Karpas-422 (cell line): ENCODE measurements at regions not wholly inside any gene's neighbourhood (a gene's known extent, or its start where the extent isn't known, plus 50 kb on each side); places are given as distances from the start of the nearest gene placed in this dataset.

Experiments
- DNase-seq: peaks from one replicate; pipeline ENCODE4 v3.0.0-alpha.2; 2015
- H2AFZ ChIP-seq: fragments of 200-600 bp; sonication (generic); 2 replicates; pipeline ENCODE4 v1.6.1; 2014; ENCODE audit warnings: antibody characterized with exemption, low read length, mixed read lengths
- H3K27ac ChIP-seq: fragments of 200-600 bp; sonication (generic); 2 replicates; pipeline ENCODE4 v1.5.1; 2014; ENCODE audit warnings: mild to moderate bottlenecking, low read length, moderate library complexity
- H3K27me3 ChIP-seq: fragments of 200-600 bp; sonication (generic); 2 replicates; pipeline ENCODE4 v1.6.1; 2014; ENCODE audit warnings: low read length, mixed read lengths
- H3K36me3 ChIP-seq: fragments of 200-600 bp; sonication (generic); 2 replicates; pipeline ENCODE4 v1.6.1; 2014; ENCODE audit warnings: low read length, mixed read lengths; ENCODE audit not compliant: insufficient read depth
- H3K4me1 ChIP-seq: fragments of 200-600 bp; sonication (generic); 2 replicates; pipeline ENCODE4 v1.6.1; 2014; ENCODE audit warnings: mild to moderate bottlenecking, low read length, mixed read lengths
- H3K4me2 ChIP-seq: fragments of 200-600 bp; sonication (generic); 2 replicates; pipeline ENCODE4 v1.6.1; 2014; ENCODE audit warnings: low read length, low read depth, mild to moderate bottlenecking; ENCODE audit not compliant: poor library complexity, severe bottlenecking
- H3K4me3 ChIP-seq: fragments of 200-600 bp; sonication (generic); 2 replicates; pipeline ENCODE4 v1.5.1; 2014; ENCODE audit warnings: mild to moderate bottlenecking, antibody characterized with exemption, low read length, mixed read lengths
- H3K79me2 ChIP-seq: fragments of 200-600 bp; sonication (generic); 2 replicates; pipeline ENCODE4 v1.6.1; 2014; ENCODE audit warnings: mild to moderate bottlenecking, low read length, mixed read lengths
- H3K9ac ChIP-seq: fragments of 200-600 bp; sonication (generic); 2 replicates; pipeline ENCODE4 v1.6.0; 2014; ENCODE audit warnings: low read length
- H3K9me2 ChIP-seq: fragments of 200-600 bp; sonication (generic), shearing (Covaris generic); replicated peaks from 2 replicates; pipeline ENCODE4 v1.6.0; 2014; ENCODE audit warnings: mild to moderate bottlenecking, low read length, moderate library complexity; ENCODE audit not compliant: insufficient read depth
- H3K9me3 ChIP-seq: fragments of 300-700, 200-600 bp; sonication (generic); 2 replicates; pipeline ENCODE4 v1.6.1; 2014; ENCODE audit warnings: low read length, mixed read lengths
- H4K20me1 ChIP-seq: fragments of 200-600 bp; sonication (generic); 2 replicates; pipeline ENCODE4 v1.6.1; 2014; ENCODE audit warnings: mild to moderate bottlenecking, antibody characterized with exemption, low read length, low read depth; ENCODE audit not compliant: insufficient read depth

- H3K27ac ChIP-seq: no peak overlapping the region
- no peaks in the 10 kb centered on the region for H3K36me3 ChIP-seq
- H3K4me2 ChIP-seq: no peak overlapping the region
- no peak overlapping the region for H3K4me3 ChIP-seq
- H3K9me2 ChIP-seq: no peaks in the 10 kb centered on the region
- DNase-seq: no peak
- H3K9me3 ChIP-seq: peaks cover 54% of the 10 kb centered on the region
- no peaks in the 10 kb centered on the region for H4K20me1 ChIP-seq
- no peaks in the 10 kb centered on the region for H3K27me3 ChIP-seq
- H3K4me1 ChIP-seq: no peaks in the 10 kb centered on the region
- no peaks in the 10 kb centered on the region for H3K79me2 ChIP-seq
- no peak overlapping the region for H3K9ac ChIP-seq
- H2AFZ ChIP-seq: no peak overlapping the region
Measured at GRCh38 chr18:64886995-64887394, 738.1 kb upstream of the LINC00305 start.

DNA sequence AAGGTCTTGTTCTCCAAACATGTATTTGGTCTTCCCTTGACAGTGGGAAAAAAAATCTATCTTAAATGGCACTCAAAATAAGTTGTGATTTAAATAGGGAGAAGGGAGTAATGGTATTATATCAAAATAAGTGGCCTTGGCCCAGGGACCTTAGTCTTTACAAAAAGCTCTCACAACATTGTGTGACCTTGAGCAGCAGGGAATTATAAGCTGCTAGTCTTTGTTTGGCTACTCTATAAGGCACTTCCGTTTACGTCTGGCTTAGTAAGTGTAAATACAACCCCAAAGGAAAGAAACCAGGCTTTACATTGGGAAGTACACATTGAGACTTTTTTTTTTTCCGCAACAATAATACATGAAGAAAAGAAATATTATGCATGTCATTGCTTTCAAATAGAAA is 734.0 kb upstream of the LINC00305 start:
- Histone ChIP-seq H3K9ac (no peak overlapping the region), H3K36me3 (no peaks in the 10 kb centered on the region), H3K4me2 (no peak overlapping the region), H3K9me3 (peaks cover 40% of the 10 kb centered on the region), H3K4me1 (no peaks in the 10 kb centered on the region), H3K27me3 (no peaks in the 10 kb centered on the region), H3K79me2 (no peaks in the 10 kb centered on the region), H3K4me3 (no peak overlapping the region), H4K20me1 (no peaks in the 10 kb centered on the region), H3K27ac (no peak overlapping the region), H3K9me2 (no peaks in the 10 kb centered on the region), H2AFZ (no peak overlapping the region)
- DNase-seq: no peak

DNA sequence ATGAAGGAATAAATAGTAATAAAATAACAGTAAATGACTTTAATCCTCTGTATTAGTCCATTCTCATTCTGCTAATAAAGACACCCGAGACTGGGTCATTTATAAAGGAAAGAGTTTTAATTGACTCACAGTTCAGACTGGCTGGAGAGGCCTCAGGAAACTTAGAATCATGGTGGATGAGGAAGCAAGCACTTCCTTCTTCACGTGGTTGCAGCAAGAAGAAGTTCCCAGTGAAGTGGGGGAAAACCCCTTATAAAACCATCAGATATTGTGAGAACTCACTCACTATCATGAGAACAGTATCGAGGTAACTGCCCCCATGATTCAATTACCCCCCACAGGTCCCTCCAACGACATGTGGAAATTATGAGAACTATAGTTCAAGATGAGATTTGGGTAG is 727.9 kb upstream of the LINC00305 start:
- H3K9me3 ChIP-seq: peaks cover 50% of the 10 kb centered on the region
- H4K20me1 ChIP-seq: no peaks in the 10 kb centered on the region
- H3K79me2 ChIP-seq: no peaks in the 10 kb centered on the region
- no peak overlapping the region for H2AFZ ChIP-seq
- no peak overlapping the region for H3K9ac ChIP-seq
- no peak overlapping the region for H3K4me2 ChIP-seq
- no peaks in the 10 kb centered on the region for H3K4me1 ChIP-seq
- no peaks in the 10 kb centered on the region for H3K36me3 ChIP-seq
- no peak overlapping the region for H3K4me3 ChIP-seq
- DNase-seq: no peak
- H3K9me2 ChIP-seq: no peaks in the 10 kb centered on the region
- no peak overlapping the region for H3K27ac ChIP-seq
- no peaks in the 10 kb centered on the region for H3K27me3 ChIP-seq

GRCh38 chr18:64872710-64873458 is 724.0 kb upstream of the LINC00305 start:
- no peak for DNase-seq
- Histone ChIP-seq H3K9me2 (no peaks in the 10 kb centered on the region), H3K4me3 (no peak overlapping the region), H3K27ac (no peak overlapping the region), H3K27me3 (no peaks in the 10 kb centered on the region), H3K4me2 (no peak overlapping the region), H3K9ac (no peak overlapping the region), H3K9me3 (peaks cover 66% of the 10 kb centered on the region), H3K79me2 (no peaks in the 10 kb centered on the region), H3K36me3 (no peaks in the 10 kb centered on the region), H3K4me1 (no peaks in the 10 kb centered on the region), H4K20me1 (no peaks in the 10 kb centered on the region), H2AFZ (no peak overlapping the region)

DNA sequence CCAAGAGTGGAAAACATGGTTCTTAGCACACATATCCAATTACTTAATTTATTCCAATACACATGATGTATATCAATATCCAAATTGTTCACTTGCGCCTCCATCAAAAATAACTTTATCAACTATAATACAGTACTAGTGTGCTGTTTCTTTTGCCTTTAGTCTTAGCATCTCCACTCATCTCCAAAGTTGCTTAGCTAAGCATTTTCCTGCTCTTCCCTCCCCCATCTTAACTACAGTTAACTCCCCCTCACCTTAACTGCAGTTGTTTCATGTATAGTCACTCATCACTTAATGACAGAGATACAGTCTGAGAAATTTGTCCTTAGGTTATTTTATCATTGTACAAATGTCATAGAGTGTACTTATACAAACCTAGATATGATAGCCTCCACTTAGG is 705.2 kb upstream of the LINC00305 start:
- no peak for DNase-seq

DNA sequence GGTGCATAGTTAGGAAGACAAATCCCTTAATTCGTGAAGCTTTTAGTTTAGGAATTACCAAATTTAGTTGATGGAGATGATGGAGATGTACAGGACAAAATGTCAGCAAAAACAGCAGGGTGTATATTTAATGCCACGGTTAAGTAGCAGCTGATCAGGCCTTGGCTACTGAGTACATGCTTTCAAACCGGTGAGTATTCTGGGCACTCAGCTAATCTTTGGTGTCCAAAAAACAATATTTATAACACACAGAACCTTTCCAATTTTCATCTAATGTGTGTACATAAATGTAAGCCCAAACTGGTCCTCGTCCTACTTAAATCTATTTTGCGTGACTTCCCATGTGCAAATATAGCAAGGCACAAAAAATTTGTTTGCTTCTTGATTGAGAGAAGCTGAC is 703.4 kb upstream of the LINC00305 start:
- Histone ChIP-seq H3K9me2 (no peaks in the 10 kb centered on the region), H3K9me3 (peaks cover 9% of the 10 kb centered on the region; the same call in 1 of the 2 replicates), H3K4me2 (no peak overlapping the region), H3K27ac (no peak overlapping the region), H3K9ac (no peak overlapping the region), H3K4me3 (no peak overlapping the region), H3K27me3 (no peaks in the 10 kb centered on the region), H3K4me1 (no peaks in the 10 kb centered on the region), H3K79me2 (no peaks in the 10 kb centered on the region), H3K36me3 (no peaks in the 10 kb centered on the region), H2AFZ (no peak overlapping the region), H4K20me1 (no peaks in the 10 kb centered on the region)
- no peak for DNase-seq

More for the DNA sequence above, 705.2 kb upstream of the LINC00305 start:
- Histone ChIP-seq H3K9ac (no peak overlapping the region), H3K9me2 (no peaks in the 10 kb centered on the region), H3K27me3 (no peaks in the 10 kb centered on the region), H2AFZ (no peak overlapping the region), H4K20me1 (no peaks in the 10 kb centered on the region), H3K36me3 (no peaks in the 10 kb centered on the region), H3K9me3 (peaks cover 16% of the 10 kb centered on the region), H3K4me3 (no peak overlapping the region), H3K27ac (no peak overlapping the region), H3K4me2 (no peak overlapping the region), H3K4me1 (no peaks in the 10 kb centered on the region), H3K79me2 (no peaks in the 10 kb centered on the region)

DNA sequence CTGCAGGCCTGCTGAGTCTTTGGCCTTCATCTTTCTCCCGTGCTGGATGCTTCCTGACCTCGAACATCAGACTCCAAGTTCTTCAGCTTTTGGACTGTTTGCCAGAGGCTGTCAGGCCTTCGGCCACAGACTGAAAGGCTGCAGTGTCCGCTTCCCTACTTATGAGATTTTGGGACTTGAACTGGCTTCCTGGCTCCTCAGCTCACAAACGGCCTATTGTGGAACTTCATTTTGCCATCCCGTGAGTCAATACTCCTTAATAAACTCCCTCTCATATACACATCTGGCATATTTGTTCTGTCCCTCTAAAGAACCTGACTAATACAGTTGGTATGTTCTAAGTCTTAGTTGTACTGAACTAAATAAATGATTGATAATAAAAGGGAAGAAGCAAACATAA is 702.8 kb upstream of the LINC00305 start:
- peaks cover 8% of the 10 kb centered on the region; the same call in 1 of the 2 replicates for H3K9me3 ChIP-seq
- H4K20me1 ChIP-seq: no peaks in the 10 kb centered on the region
- no peaks in the 10 kb centered on the region for H3K79me2 ChIP-seq
- no peaks in the 10 kb centered on the region for H3K27me3 ChIP-seq
- no peaks in the 10 kb centered on the region for H3K4me1 ChIP-seq
- no peak overlapping the region for H3K4me2 ChIP-seq
- no peak for DNase-seq
- no peaks in the 10 kb centered on the region for H3K36me3 ChIP-seq
- no peak overlapping the region for H3K4me3 ChIP-seq
- H3K27ac ChIP-seq: no peak overlapping the region
- no peak overlapping the region for H2AFZ ChIP-seq
- no peak overlapping the region for H3K9ac ChIP-seq
- no peaks in the 10 kb centered on the region for H3K9me2 ChIP-seq

DNA sequence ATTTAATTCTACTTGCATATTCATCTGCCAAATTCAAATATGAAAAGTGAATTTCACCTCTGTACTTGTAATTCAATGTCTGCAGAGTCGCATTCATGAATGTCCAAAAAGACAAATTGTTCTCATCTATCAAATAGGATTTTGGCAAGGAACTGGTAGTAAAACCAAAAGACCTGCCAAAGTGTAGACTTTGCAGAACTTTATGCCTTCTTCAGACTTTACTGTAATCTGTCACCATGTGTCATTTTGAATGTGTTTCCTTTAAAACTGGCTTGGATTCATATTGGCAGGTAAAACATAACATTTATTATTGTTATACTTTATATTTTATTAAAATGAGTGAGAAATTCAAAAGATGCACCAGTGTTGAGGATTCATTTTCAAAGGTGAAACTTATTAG is 701.9 kb upstream of the LINC00305 start:
- Histone ChIP-seq H4K20me1 (no peaks in the 10 kb centered on the region), H3K36me3 (no peaks in the 10 kb centered on the region), H3K4me2 (no peak overlapping the region), H3K79me2 (no peaks in the 10 kb centered on the region), H3K27ac (no peak overlapping the region), H3K9me3 (peaks cover 8% of the 10 kb centered on the region; the same call in 1 of the 2 replicates), H3K9ac (no peak overlapping the region), H3K4me1 (no peaks in the 10 kb centered on the region), H3K27me3 (no peaks in the 10 kb centered on the region), H3K9me2 (no peaks in the 10 kb centered on the region), H2AFZ (no peak overlapping the region), H3K4me3 (no peak overlapping the region)
- no peak for DNase-seq
